ENCODE measurements at regions not wholly inside any gene's neighbourhood (a gene's known extent, or its start where the extent isn't known, plus 50 kb on each side); places are given as distances from the start of the nearest gene placed in this dataset.

GRCh38 chr16:87002717-87003413, 314.3 kb downstream of the C16orf95 start:
- no peak for TF ChIP-seq EZH2 (IDR thresholded peaks at IDR 0.05; ENCODE audit: insufficient read depth, poor library complexity, severe bottlenecking)
- no peak for TF ChIP-seq EZH2phosphoT487 (IDR thresholded peaks at IDR 0.05; ENCODE audit: insufficient read depth, low read depth)

All from GM23248 (cell line).